Vagina (tissue), 2 donors: ENCODE measurements at regions not wholly inside any gene's neighbourhood (a gene's known extent, or its start where the extent isn't known, plus 50 kb on each side); places are given as distances from the start of the nearest gene placed in this dataset.
"Not testable (repeated sequence)": the region's sequence is repeated elsewhere in the genome, so short reads cannot be mapped to it uniquely, and the experiment has no call there.

Experiments used
- CTCF ChIP-seq, 3 experiments: fragments of 450-650 bp in 2 of 3; fragments of 200-600 bp in 1 of 3; sonication (generic) in 1 of 3; IDR thresholded peaks; one replicate each; pipeline ENCODE4 v1.5.1; 2017 to 2019; ENCODE audit warnings: antibody characterized with exemption in 3 of 3, mild to moderate bottlenecking in 2 of 3, moderate library complexity in 2 of 3
- POLR2A ChIP-seq, 2 donors: fragments of 450-650 bp; IDR thresholded peaks; one replicate each; pipeline ENCODE4 v1.6.1; 2017; ENCODE audit warnings: antibody characterized with exemption in 2 of 2, mild to moderate bottlenecking in 2 of 2, moderate library complexity in 2 of 2

GRCh38 chr7:55688261-55688660, 116.0 kb upstream of the VOPP1 start:
- not testable (repeated sequence) for TF ChIP-seq CTCF, POLR2A (IDR thresholded peaks at IDR 0.05)
